H9 (cell line): ENCODE measurements at regions not wholly inside any gene's neighbourhood (a gene's known extent, or its start where the extent isn't known, plus 50 kb on each side); places are given as distances from the start of the nearest gene placed in this dataset.
A peak's percentile ranks its signal among the peaks of the same experiment; 100 is the strongest.

Experiments
- DNase-seq: peaks from one replicate; pipeline ENCODE4 v3.0.0-alpha.2; 2017
- H2AFZ ChIP-seq: one replicate; pipeline ENCODE4 v1.6.1; 2013; ENCODE audit warnings: mild to moderate bottlenecking, low read length, control low read depth, moderate library complexity
- H2AK5ac ChIP-seq: 2 replicates; pipeline ENCODE4 v1.6.1; 2013; ENCODE audit warnings: low read length, control low read depth, mixed read lengths; ENCODE audit not compliant: insufficient read length
- H2BK120ac ChIP-seq: one replicate; pipeline ENCODE4 v1.6.1; 2013; ENCODE audit warnings: low read depth, mild to moderate bottlenecking, low read length, control low read depth, inconsistent platforms; ENCODE audit not compliant: poor library complexity, severe bottlenecking
- H2BK12ac ChIP-seq: 2 replicates; pipeline ENCODE4 v1.6.1; 2013; ENCODE audit warnings: low read length, control low read depth, mixed read lengths, low read depth; ENCODE audit not compliant: insufficient read length
- H2BK15ac ChIP-seq: 2 replicates; pipeline ENCODE4 v1.6.1; 2013; ENCODE audit warnings: low read depth, low read length, control low read depth
- H2BK20ac ChIP-seq: one replicate; pipeline ENCODE4 v1.6.1; 2013; ENCODE audit warnings: low read depth, mild to moderate bottlenecking, low read length, control low read depth, inconsistent platforms; ENCODE audit not compliant: poor library complexity, severe bottlenecking
- H2BK5ac ChIP-seq: 2 replicates; pipeline ENCODE4 v1.6.1; 2013; ENCODE audit warnings: low read length, control low read depth, mixed read lengths; ENCODE audit not compliant: insufficient read length
- H3K14ac ChIP-seq: 2 replicates; pipeline ENCODE4 v1.6.1; 2013; ENCODE audit warnings: low read length, control low read depth; ENCODE audit not compliant: insufficient read depth
- H3K18ac ChIP-seq: 2 replicates; pipeline ENCODE4 v1.6.1; 2013; ENCODE audit warnings: low read depth, mild to moderate bottlenecking, mixed read lengths, low read length, control low read depth; ENCODE audit not compliant: insufficient read length
- H3K23ac ChIP-seq: 2 replicates; pipeline ENCODE4 v1.6.1; 2013; ENCODE audit warnings: low read length, control low read depth, mixed read lengths, low read depth; ENCODE audit not compliant: insufficient read length
- H3K23me2 ChIP-seq: 2 replicates; pipeline ENCODE4 v1.6.1; 2013; ENCODE audit warnings: low read depth, mild to moderate bottlenecking, mixed read lengths, low read length, control low read depth; ENCODE audit not compliant: insufficient read length, poor library complexity, severe bottlenecking
- H3K27ac ChIP-seq: 2 replicates; pipeline ENCODE4 v1.5.1; 2013; ENCODE audit warnings: low read length, control low read depth, mixed read lengths, low read depth; ENCODE audit not compliant: insufficient read length
- H3K27me3 ChIP-seq: 2 replicates; pipeline ENCODE4 v1.6.1; 2013; ENCODE audit warnings: low read length, control low read depth, inconsistent platforms; ENCODE audit not compliant: insufficient read depth
- H3K4ac ChIP-seq: 2 replicates; pipeline ENCODE4 v1.6.1; 2013; ENCODE audit warnings: low read depth, mild to moderate bottlenecking, control low read depth, inconsistent platforms, low read length, moderate library complexity
- H3K4me1 ChIP-seq: 2 replicates; pipeline ENCODE4 v1.6.1; 2013; ENCODE audit warnings: low read length, control low read depth, inconsistent platforms; ENCODE audit not compliant: insufficient read depth
- H3K4me2 ChIP-seq: 2 replicates; pipeline ENCODE4 v1.6.1; 2013; ENCODE audit warnings: low read length, control low read depth, mixed read lengths; ENCODE audit not compliant: insufficient read length, insufficient read depth
- H3K56ac ChIP-seq: 2 replicates; pipeline ENCODE4 v1.6.1; 2013; ENCODE audit warnings: low read depth, mild to moderate bottlenecking, mixed read lengths, low read length, control low read depth; ENCODE audit not compliant: insufficient read length
- H3K79me1 ChIP-seq: 2 replicates; pipeline ENCODE4 v1.6.1; 2013; ENCODE audit warnings: low read depth, mild to moderate bottlenecking, moderate library complexity, low read length, control low read depth, inconsistent platforms; ENCODE audit not compliant: insufficient read depth, poor library complexity, severe bottlenecking
- H3K79me2 ChIP-seq: 2 replicates; pipeline ENCODE4 v1.6.1; 2013; ENCODE audit warnings: low read length, control low read depth, inconsistent platforms; ENCODE audit not compliant: insufficient read depth
- H3K9ac ChIP-seq: 2 replicates; pipeline ENCODE4 v1.6.1; 2013; ENCODE audit warnings: low read length, control low read depth, mixed read lengths; ENCODE audit not compliant: insufficient read length; ENCODE audit errors: extremely low read depth
- H3K9me3 ChIP-seq: one replicate; pipeline ENCODE4 v1.6.1; 2013; ENCODE audit warnings: low read depth, low read length, inconsistent platforms; ENCODE audit not compliant: control insufficient read depth
- H3T11ph ChIP-seq: one replicate; pipeline ENCODE4 v1.6.1; 2013; ENCODE audit warnings: mild to moderate bottlenecking, low read length, control low read depth, inconsistent platforms
- H4K20me1 ChIP-seq: one replicate; pipeline ENCODE4 v1.6.1; 2013; ENCODE audit not compliant: control insufficient read depth, insufficient read length, insufficient read depth
- H4K5ac ChIP-seq: 2 replicates; pipeline ENCODE4 v1.6.1; 2013; ENCODE audit warnings: low read depth, mild to moderate bottlenecking, mixed read lengths, low read length, control low read depth; ENCODE audit not compliant: insufficient read length
- H4K8ac ChIP-seq: replicated peaks from 2 replicates; pipeline ENCODE4 v1.6.1; 2013; ENCODE audit warnings: low read length, control low read depth, mixed read lengths, low read depth; ENCODE audit not compliant: insufficient read length
- H4K91ac ChIP-seq: 2 replicates; pipeline ENCODE4 v1.6.1; 2013; ENCODE audit warnings: low read depth, mild to moderate bottlenecking, moderate library complexity, mixed read lengths, low read length, control low read depth; ENCODE audit not compliant: insufficient read length
- H3K27ac Mint-ChIP-seq, 3 experiments: 2 replicates in 2 of 3; 3 replicates in 1 of 3; pipeline ENCODE4 v1.8.0; 2020 to 2021; ENCODE audit warnings: mixed read lengths in 3 of 3, mild to moderate bottlenecking in 1 of 3, moderate library complexity in 1 of 3
- H3K27me3 Mint-ChIP-seq: 2 replicates; pipeline ENCODE4 v1.8.0; 2021; ENCODE audit warnings: low read depth, mild to moderate bottlenecking, moderate library complexity, mixed read lengths
- H3K36me3 Mint-ChIP-seq, 3 experiments: 2 replicates in 2 of 3; 3 replicates in 1 of 3; pipeline ENCODE4 v1.8.0; 2020 to 2021; ENCODE audit warnings: low read depth in 3 of 3, mixed read lengths in 3 of 3; ENCODE audit not compliant: insufficient read depth in 1 of 3
- H3K4me1 Mint-ChIP-seq, 2 experiments: 2 replicates each; pipeline ENCODE4 v1.8.0; 2020; ENCODE audit warnings: mixed read lengths in 2 of 2
- H3K4me3 Mint-ChIP-seq, 2 experiments: 2 replicates in 1 of 2; 3 replicates in 1 of 2; pipeline ENCODE4 v1.8.0; 2020 to 2021; ENCODE audit warnings: mild to moderate bottlenecking in 2 of 2, mixed read lengths in 2 of 2, moderate library complexity in 1 of 2
- H3K9me3 Mint-ChIP-seq, 2 experiments: 2 replicates in 1 of 2; 3 replicates in 1 of 2; pipeline ENCODE4 v1.8.0; 2020; ENCODE audit warnings: mild to moderate bottlenecking in 2 of 2, mixed read lengths in 2 of 2, moderate library complexity in 1 of 2
- WGBS: extraction: QIAGEN DNeasy Blood & Tissue Kit; methylation state at CpG from one replicate; pipeline ENCODE4 v1.1.7; 2013; ENCODE audit warnings: missing lambda C conversion rate, low lambda C conversion rate, mixed read lengths; ENCODE audit not compliant: insufficient read length; ENCODE audit errors: extremely low coverage; 5-methylcytosine and 5-hydroxymethylcytosine counted together
- TF ChIP-seq, protein P1 (sequence below): fragments of 200-600 bp; sonication (generic); conservative IDR thresholded peaks from 3 replicates; pipeline ENCODE4 v1.8.0; 2021; ENCODE audit warnings: antibody characterized with exemption, mild to moderate bottlenecking

DNA sequence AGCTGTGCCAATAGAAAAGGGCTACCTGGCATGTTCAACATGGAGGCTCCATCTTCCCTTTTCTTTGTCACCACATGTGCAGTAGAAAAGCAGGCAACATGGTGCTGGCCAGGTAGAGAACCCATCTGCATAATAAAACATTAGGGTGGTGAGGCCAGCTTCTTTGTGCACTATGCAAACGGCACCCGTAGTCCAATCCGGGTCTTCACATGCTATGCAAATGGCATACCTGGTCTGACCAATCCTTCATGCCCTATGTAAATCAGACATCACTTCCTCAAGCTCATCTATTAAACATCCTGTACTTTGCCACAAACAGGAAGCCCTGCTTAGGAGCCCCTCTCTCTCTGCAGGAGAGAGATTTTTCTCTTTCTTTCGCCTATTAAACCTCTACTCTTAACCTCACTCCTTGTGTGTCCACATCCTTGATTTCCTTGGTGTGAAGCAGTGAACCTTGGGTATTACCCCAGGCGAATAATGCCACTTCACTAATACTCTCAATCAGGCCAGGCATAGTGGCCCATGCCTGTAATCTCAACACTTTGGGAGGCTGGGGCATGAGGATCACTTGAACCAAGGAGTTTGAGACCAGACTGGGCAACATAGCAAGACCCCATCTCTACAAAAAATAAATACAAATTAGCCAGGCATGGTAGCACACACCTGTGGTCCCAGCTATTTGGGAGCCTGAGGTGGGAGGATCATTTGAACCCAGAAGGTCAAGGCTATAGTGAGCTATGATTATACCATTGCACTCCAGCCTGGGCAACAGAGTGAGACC is 111.3 kb upstream of the MRI1 start:
- H3K23me2 ChIP-seq: no peaks in the 10 kb centered on the region
- peaks cover 0 to 8% (median 8%) of the 10 kb centered on the region in 3 experiments; a peak in 5 of 7 replicates for H3K36me3 Mint-ChIP-seq
- no CpG with 5 or more reads among the region's 5 CpGs for WGBS

More for the DNA sequence above, 111.3 kb upstream of the MRI1 start:
- Histone ChIP-seq H3K27ac (no peak overlapping the region), H3K79me1 (no peaks in the 10 kb centered on the region), H2BK15ac (no peak overlapping the region), H2BK120ac (no peak overlapping the region), H3K18ac (no peak overlapping the region), H3K23ac (no peak overlapping the region), H2AK5ac (no peak overlapping the region), H4K20me1 (no peaks in the 10 kb centered on the region), H3K4me1 (no peaks in the 10 kb centered on the region), H4K91ac (no peak overlapping the region), H4K8ac (no peak overlapping the region), H2BK5ac (no peak overlapping the region), H3K27me3 (no peaks in the 10 kb centered on the region), H3K14ac (no peak overlapping the region), H3K9me3 (peaks cover 7% of the 10 kb centered on the region), H3K4ac (no peak overlapping the region), H2AFZ (no peak overlapping the region), H3K4me2 (no peak overlapping the region), H3K79me2 (no peaks in the 10 kb centered on the region), H3T11ph (no peak overlapping the region), H3K56ac (no peak overlapping the region), H3K9ac (no peak overlapping the region), H2BK12ac (no peak overlapping the region), H2BK20ac (no peak overlapping the region), H4K5ac (no peak overlapping the region)
- peaks cover 14 to 24% of the 10 kb centered on the region in 2 experiments for H3K9me3 Mint-ChIP-seq
- H3K4me1 Mint-ChIP-seq: peaks cover 10 to 11% of the 10 kb centered on the region in 2 experiments; a peak in 3 of 4 replicates
- TF ChIP-seq, protein P1, sequence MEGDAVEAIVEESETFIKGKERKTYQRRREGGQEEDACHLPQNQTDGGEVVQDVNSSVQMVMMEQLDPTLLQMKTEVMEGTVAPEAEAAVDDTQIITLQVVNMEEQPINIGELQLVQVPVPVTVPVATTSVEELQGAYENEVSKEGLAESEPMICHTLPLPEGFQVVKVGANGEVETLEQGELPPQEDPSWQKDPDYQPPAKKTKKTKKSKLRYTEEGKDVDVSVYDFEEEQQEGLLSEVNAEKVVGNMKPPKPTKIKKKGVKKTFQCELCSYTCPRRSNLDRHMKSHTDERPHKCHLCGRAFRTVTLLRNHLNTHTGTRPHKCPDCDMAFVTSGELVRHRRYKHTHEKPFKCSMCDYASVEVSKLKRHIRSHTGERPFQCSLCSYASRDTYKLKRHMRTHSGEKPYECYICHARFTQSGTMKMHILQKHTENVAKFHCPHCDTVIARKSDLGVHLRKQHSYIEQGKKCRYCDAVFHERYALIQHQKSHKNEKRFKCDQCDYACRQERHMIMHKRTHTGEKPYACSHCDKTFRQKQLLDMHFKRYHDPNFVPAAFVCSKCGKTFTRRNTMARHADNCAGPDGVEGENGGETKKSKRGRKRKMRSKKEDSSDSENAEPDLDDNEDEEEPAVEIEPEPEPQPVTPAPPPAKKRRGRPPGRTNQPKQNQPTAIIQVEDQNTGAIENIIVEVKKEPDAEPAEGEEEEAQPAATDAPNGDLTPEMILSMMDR: no peak
- peaks cover 2% of the 10 kb centered on the region; the same call in 1 of the 2 replicates for H3K27me3 Mint-ChIP-seq
- H3K27ac Mint-ChIP-seq: no peak overlapping the region
- peak; percentile 38 for DNase-seq
- no peak overlapping the region for H3K4me3 Mint-ChIP-seq
